Ishikawa (cell line): ENCODE measurements at regions not wholly inside any gene's neighbourhood (a gene's known extent, or its start where the extent isn't known, plus 50 kb on each side); places are given as distances from the start of the nearest gene placed in this dataset.

ENCODE experiments used
- CREB1 ChIP-seq: IDR thresholded peaks from 2 replicates; pipeline ENCODE4 v1.6.1; 2012; ENCODE audit warnings: low read depth
- EP300 ChIP-seq: IDR thresholded peaks from 2 replicates; pipeline ENCODE4 v1.6.1; 2012; ENCODE audit warnings: borderline replicate concordance
- FOXM1 ChIP-seq: IDR thresholded peaks from 2 replicates; pipeline ENCODE4 v1.6.1; 2012; ENCODE audit warnings: low read depth, borderline replicate concordance
- NFIC ChIP-seq: IDR thresholded peaks from 2 replicates; pipeline ENCODE4 v1.6.1; 2012
- RAD21 ChIP-seq: IDR thresholded peaks from 2 replicates; pipeline ENCODE4 v1.6.1; 2012; ENCODE audit warnings: low read depth
- TCF12 ChIP-seq: IDR thresholded peaks from 2 replicates; pipeline ENCODE4 v1.6.1; 2012; ENCODE audit warnings: low read depth
- TF ChIP-seq, protein P1 (sequence below): IDR thresholded peaks from 2 replicates; pipeline ENCODE4 v1.6.1; 2012
- TF ChIP-seq, protein P2 (sequence below): IDR thresholded peaks from 2 replicates; pipeline ENCODE4 v1.6.1; 2012; ENCODE audit warnings: low read depth, mild to moderate bottlenecking
- TF ChIP-seq, protein P3 (sequence below): IDR thresholded peaks from 2 replicates; pipeline ENCODE4 v1.6.1; 2012

DNA sequence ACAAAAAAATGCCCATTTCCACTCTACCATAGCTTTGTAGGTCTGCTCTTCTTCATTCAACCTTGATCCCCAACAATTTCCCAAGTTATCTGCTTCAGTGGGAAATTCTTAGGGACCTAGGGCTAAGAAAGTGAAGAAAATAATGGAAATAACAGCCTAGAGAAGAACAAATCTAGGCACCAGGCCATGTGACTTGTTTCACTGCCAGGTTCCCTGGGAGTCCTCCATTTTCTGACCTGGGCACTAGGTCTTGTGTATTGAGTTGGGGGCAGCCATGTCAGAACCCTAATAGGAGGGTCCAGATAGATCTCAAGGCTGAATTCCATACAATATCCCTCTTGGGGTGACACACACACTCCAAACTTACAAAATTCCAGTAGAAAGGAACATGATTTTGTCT, 194.6 kb upstream of the STK26 start:
- TF ChIP-seq, protein P1, sequence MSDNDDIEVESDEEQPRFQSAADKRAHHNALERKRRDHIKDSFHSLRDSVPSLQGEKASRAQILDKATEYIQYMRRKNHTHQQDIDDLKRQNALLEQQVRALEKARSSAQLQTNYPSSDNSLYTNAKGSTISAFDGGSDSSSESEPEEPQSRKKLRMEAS, result no peak
- no peak for TF ChIP-seq NFIC
- no peak for TF ChIP-seq EP300
- no peak for TF ChIP-seq FOXM1
- no peak for TF ChIP-seq RAD21
- TF ChIP-seq, protein P2, sequence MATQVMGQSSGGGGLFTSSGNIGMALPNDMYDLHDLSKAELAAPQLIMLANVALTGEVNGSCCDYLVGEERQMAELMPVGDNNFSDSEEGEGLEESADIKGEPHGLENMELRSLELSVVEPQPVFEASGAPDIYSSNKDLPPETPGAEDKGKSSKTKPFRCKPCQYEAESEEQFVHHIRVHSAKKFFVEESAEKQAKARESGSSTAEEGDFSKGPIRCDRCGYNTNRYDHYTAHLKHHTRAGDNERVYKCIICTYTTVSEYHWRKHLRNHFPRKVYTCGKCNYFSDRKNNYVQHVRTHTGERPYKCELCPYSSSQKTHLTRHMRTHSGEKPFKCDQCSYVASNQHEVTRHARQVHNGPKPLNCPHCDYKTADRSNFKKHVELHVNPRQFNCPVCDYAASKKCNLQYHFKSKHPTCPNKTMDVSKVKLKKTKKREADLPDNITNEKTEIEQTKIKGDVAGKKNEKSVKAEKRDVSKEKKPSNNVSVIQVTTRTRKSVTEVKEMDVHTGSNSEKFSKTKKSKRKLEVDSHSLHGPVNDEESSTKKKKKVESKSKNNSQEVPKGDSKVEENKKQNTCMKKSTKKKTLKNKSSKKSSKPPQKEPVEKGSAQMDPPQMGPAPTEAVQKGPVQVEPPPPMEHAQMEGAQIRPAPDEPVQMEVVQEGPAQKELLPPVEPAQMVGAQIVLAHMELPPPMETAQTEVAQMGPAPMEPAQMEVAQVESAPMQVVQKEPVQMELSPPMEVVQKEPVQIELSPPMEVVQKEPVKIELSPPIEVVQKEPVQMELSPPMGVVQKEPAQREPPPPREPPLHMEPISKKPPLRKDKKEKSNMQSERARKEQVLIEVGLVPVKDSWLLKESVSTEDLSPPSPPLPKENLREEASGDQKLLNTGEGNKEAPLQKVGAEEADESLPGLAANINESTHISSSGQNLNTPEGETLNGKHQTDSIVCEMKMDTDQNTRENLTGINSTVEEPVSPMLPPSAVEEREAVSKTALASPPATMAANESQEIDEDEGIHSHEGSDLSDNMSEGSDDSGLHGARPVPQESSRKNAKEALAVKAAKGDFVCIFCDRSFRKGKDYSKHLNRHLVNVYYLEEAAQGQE, result no peak
- no peak for TF ChIP-seq TCF12
- TF ChIP-seq CREB1, result no peak
- TF ChIP-seq, protein P3, sequence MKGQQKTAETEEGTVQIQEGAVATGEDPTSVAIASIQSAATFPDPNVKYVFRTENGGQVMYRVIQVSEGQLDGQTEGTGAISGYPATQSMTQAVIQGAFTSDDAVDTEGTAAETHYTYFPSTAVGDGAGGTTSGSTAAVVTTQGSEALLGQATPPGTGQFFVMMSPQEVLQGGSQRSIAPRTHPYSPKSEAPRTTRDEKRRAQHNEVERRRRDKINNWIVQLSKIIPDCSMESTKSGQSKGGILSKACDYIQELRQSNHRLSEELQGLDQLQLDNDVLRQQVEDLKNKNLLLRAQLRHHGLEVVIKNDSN, result no peak
